Type B pancreatic cell (in vitro differentiated cells): ENCODE measurements at regions not wholly inside any gene's neighbourhood (a gene's known extent, or its start where the extent isn't known, plus 50 kb on each side); places are given as distances from the start of the nearest gene placed in this dataset.

ENCODE experiments used
- DNase-seq: peaks from one replicate; pipeline ENCODE4 v3.0.0; 2021; ENCODE audit warnings: mixed read lengths; ENCODE audit not compliant: unreplicated experiment; ENCODE audit errors: extremely low spot score
- H3K27ac Mint-ChIP-seq: 2 replicates; pipeline ENCODE4 v1.8.0; 2021; ENCODE audit warnings: mild to moderate bottlenecking, mixed read lengths
- H3K27me3 Mint-ChIP-seq: 2 replicates; pipeline ENCODE4 v1.8.0; 2021; ENCODE audit warnings: mixed read lengths
- H3K36me3 Mint-ChIP-seq: 2 replicates; pipeline ENCODE4 v1.8.0; 2021; ENCODE audit warnings: mixed read lengths
- H3K4me1 Mint-ChIP-seq: one replicate; pipeline ENCODE4 v1.8.0; 2021; ENCODE audit warnings: mixed read lengths; ENCODE audit not compliant: unreplicated experiment
- H3K4me3 Mint-ChIP-seq: 2 replicates; pipeline ENCODE4 v1.8.0; 2021; ENCODE audit warnings: mild to moderate bottlenecking, mixed read lengths
- H3K9me3 Mint-ChIP-seq: 2 replicates; pipeline ENCODE4 v1.8.0; 2021; ENCODE audit warnings: mixed read lengths
- CTCF ChIP-seq: fragments of 200-600 bp; sonication (generic); conservative IDR thresholded peaks from 2 replicates; pipeline ENCODE4 v1.5.0; 2021; ENCODE audit warnings: antibody characterized with exemption, mild to moderate bottlenecking

- H3K4me1 Mint-ChIP-seq, result peaks cover 8% of the 10 kb centered on the region
- peaks cover 23% of the 10 kb centered on the region for H3K27me3 Mint-ChIP-seq
- H3K9me3 Mint-ChIP-seq, result no peaks in the 10 kb centered on the region
- DNase-seq, result no peak
- no peak overlapping the region for H3K4me3 Mint-ChIP-seq
- no peak overlapping the region for H3K27ac Mint-ChIP-seq
- no peaks in the 10 kb centered on the region for H3K36me3 Mint-ChIP-seq
- TF ChIP-seq CTCF, result no peak
Measured at GRCh38 chr1:5617546-5617945, 374.7 kb downstream of the NPHP4 start.

GRCh38 chr1:5617179-5617520 is 375.1 kb downstream of the NPHP4 start:
- Mint-ChIP-seq H3K27me3 (peaks cover 23% of the 10 kb centered on the region), H3K27ac (no peak overlapping the region), H3K36me3 (no peaks in the 10 kb centered on the region), H3K9me3 (no peaks in the 10 kb centered on the region), H3K4me1 (peaks cover 5% of the 10 kb centered on the region), H3K4me3 (no peak overlapping the region)
- DNase-seq, result no peak
- no peak for TF ChIP-seq CTCF

- no peak overlapping the region for H3K4me3 Mint-ChIP-seq
- H3K27ac Mint-ChIP-seq, result no peak overlapping the region
- peaks cover 5% of the 10 kb centered on the region for H3K4me1 Mint-ChIP-seq
- peaks cover 23% of the 10 kb centered on the region for H3K27me3 Mint-ChIP-seq
- DNase-seq, result no peak
- H3K9me3 Mint-ChIP-seq, result no peaks in the 10 kb centered on the region
- TF ChIP-seq CTCF, result no peak
- no peaks in the 10 kb centered on the region for H3K36me3 Mint-ChIP-seq
Measured at GRCh38 chr1:5616366-5617178, 375.7 kb downstream of the NPHP4 start.

GRCh38 chr1:5615076-5615475 is 377.1 kb downstream of the NPHP4 start:
- DNase-seq, result no peak
- Mint-ChIP-seq H3K27me3 (peaks cover 23% of the 10 kb centered on the region), H3K4me3 (no peak overlapping the region), H3K4me1 (no peaks in the 10 kb centered on the region), H3K27ac (no peak overlapping the region), H3K9me3 (no peaks in the 10 kb centered on the region), H3K36me3 (no peaks in the 10 kb centered on the region)
- no peak for TF ChIP-seq CTCF

GRCh38 chr1:5613900-5614299 is 378.3 kb downstream of the NPHP4 start:
- no peak for DNase-seq
- no peak for TF ChIP-seq CTCF
- Mint-ChIP-seq H3K27ac (no peak overlapping the region), H3K4me1 (no peaks in the 10 kb centered on the region), H3K4me3 (no peak overlapping the region), H3K36me3 (no peaks in the 10 kb centered on the region), H3K9me3 (peaks cover 6% of the 10 kb centered on the region), H3K27me3 (peaks cover 15% of the 10 kb centered on the region)
